ENCODE measurements at regions not wholly inside any gene's neighbourhood (a gene's known extent, or its start where the extent isn't known, plus 50 kb on each side); places are given as distances from the start of the nearest gene placed in this dataset.
"Not testable (repeated sequence)": the region's sequence is repeated elsewhere in the genome, so short reads cannot be mapped to it uniquely, and the experiment has no call there.

DNA sequence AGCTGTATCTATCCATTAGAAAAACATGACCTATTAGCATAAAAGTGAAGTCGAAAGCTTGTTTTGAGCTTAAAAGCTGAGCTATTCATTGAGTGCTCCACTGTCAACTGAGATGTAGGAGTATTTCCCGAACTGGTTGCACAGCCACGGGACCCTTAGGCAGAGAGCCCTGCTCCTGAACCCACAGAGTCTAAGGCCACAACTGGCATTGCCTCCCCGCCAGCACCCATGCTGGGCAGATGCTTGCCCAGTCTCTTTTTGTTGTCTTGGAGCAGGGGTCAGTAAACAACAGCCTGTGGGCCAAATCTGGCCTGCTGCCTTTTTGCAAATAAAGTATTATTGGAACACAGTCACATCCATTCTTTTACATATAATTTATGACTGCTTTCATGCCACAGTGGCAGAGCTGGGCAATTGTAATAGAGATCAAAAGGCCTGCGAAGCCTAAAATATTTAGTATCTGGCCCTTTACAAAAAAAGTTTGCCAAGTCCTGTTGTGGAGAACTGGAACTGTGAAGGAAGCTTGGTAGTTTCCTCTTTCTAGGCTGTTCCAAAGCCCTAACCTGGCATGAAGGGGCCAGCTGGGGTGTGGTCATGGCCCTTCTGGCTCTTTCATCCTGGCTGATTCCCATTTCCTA, 58.4 kb upstream of the WAPL start:
- DNase-seq (ENCODE audit: low read depth): no peak

GRCh38 chr10:86580521-86580891, 58.9 kb upstream of the WAPL start:
- no peak for DNase-seq (ENCODE audit: low read depth)

DNA sequence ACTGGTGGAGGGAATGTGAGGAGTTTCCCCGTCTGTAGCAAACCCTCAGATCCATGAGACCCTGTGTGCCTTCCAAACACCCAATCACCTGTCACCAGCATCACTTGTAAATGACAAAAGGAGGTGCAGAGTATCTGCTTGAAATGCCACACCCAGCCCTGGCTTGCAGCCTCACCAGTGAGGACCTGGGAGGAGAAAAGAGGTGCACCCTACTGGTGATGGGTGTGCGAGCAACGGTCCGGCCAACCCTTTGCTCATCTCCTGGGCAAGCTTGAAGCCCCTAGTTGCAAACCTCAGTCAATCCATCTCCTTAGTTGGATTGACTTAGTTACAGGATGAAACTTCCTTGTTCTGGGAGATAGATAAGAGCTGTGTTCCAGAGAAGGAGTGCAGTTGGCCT, 62.4 kb upstream of the WAPL start:
- no peak for DNase-seq (ENCODE audit: low read depth)

DNA sequence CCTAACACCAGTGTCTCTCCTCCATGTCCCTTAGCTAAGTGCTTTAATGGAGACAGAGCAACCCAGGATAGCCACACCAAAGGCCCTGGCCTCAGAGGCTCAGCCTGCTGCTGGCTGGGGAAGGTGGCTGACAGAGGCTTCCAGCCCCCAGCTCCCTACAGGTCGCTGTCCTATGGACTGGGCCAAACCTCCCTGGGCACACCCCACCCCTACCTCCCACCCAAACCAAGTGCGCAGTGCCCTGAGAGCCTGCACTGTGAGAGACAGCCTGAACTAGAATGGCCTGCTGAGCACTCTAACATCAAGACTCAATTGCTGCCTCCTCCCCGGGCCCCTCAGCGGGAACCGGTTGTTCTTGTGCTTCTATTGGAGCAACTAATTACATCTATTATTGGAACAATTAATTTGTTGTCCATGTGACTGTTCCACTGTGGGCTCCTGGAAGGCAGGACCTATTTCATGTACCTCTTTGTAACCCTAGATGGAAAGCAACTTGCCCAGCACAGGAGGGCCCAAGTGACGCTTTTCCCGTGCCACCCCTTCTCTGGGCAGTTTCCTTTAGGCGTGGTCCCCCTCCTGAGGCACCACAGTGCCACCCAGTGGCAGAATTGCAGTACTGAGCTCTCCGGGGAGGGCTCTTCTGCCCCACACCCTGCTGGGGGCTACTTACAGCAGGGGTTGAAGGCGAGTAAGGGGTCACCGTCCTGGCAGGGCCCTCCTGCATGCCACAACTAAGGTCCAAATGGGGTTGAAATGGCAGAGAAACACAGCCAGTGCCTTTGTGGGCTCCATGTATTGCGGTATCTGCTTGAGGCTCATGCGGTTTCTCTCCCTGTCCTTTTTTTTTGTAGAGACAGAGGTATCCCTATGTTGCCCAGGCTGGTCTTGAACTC, 63.7 kb upstream of the WAPL start:
- DNase-seq (ENCODE audit: low read depth): peak; percentile 33

DNA sequence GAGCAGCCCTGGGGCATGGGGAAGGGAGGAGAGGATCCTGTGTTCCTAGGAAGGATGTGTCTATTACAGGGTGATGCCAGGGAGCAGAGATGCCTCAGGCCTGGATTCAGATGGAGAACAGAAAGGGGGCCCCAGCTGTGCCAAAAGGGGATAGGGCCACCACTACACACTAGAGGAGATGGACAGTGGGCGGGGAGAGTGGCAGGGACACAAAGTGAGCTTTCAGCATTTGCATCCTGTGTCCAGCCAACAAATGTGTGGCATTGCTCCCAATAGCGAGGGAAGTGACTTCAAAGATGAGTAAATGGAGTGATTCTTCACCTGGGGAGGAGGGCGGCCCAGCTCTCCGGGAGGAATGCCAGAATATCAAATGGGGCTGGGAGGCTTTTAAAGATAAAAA, 64.9 kb upstream of the WAPL start:
- DNase-seq (ENCODE audit: low read depth): no peak

- DNase-seq (ENCODE audit: low read depth): not testable (repeated sequence)
Observed at GRCh38 chr10:86588781-86589180, 65.6 kb upstream of the OPN4 start.

DNA sequence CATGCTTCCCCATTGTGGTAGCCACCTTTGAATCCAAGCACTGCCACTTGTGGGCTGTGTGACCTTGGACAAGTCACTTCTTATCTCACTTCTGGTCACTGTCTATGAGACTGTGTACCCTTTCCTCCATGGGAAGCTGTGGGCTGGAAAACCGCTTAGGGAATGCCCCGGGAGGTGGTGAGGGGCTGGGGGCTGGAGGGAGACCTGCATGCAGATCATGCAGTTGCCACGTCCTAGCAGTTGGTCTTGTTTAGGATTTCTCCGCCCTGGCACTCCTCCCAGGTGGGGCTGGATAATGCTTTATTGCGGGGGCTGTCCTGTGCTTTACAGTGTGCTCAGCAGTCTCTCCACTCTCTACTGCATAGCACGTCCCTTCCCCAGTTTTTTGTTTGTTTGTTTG, 62.9 kb upstream of the OPN4 start:
- DNase-seq (ENCODE audit: low read depth): no peak

DNA sequence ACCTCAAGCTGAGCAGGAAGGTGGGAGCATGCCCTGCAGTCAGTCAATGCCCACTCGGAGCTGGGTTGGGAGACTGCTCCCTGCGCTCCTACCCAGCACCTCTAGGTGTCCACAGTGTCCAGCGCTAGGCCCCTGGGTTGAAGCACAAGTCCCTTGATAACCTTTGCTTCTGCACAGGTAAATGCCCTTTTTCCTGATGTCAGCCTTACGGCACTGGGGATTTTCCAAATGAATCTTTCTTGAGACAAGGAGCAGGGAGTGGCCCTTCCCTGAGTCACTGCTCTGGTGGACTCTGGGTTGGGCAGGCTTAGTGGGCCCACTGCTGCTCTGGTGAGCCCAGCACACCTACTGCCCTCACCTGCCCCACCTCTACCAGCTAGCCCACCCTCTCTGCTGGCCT, 61.9 kb upstream of the OPN4 start:
- DNase-seq (ENCODE audit: low read depth): no peak

DNA sequence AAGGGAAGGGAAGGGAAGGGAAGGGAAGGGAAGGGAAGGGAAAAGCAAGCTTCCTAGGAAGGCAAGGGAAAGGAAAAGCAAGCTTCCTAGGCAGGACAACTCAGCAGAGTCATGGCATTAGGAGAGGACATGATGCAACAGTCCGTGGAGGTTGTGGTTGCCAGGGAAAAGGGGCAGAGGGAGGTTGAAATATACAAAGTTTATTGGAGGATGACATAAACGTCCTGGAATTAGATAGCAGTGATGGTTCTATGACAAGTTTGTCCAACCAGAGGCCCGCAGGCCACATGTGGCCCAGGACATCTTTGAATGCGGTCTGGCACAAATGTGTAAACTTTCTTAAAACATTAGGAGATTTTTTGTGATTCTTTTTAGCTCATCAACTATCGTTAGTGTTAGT, 59.8 kb upstream of the OPN4 start:
- DNase-seq (ENCODE audit: low read depth): no peak

DNA sequence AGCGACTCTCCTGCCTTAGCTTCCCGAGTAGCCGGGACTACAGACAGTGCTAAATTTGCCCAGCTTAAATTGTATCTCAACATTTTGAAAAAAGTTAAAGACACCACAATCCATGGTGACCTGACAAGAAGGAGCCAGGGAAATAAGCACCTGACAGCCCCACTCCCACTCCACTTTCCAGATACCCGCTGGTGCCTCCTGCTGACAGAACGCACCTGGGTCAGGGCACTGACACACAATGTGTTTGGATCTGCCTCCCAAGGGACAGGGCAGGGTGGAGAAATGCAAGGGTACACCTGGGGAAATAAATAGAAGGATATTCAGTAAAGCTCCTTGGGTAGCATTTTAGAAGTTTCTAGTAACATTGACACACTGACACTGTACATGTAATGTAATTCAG, 58.9 kb upstream of the OPN4 start:
- DNase-seq (ENCODE audit: low read depth): no peak

GRCh38 chr10:86596266-86596665, 58.1 kb upstream of the OPN4 start:
- no peak for DNase-seq (ENCODE audit: low read depth)

DNA sequence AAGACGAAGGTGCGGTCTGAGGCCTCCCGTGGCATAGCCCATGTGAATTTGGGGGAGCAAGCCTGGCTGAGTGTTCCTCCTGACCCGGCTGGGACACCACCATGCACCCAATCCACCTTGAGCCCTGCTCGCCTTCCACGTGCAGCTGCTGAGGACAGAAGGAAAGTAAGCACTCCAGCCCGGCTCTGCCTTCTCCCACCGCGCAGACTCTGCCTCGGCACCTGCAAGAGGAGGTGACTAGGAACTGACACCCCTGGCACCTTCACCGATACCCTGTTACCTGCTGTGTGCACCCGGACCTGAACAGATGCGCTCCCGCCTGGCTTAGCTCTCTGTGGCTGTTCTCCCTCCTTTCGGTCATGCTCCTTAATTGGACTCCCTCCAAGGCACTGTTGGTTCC, 57.0 kb upstream of the OPN4 start:
- DNase-seq (ENCODE audit: low read depth): no peak

DNA sequence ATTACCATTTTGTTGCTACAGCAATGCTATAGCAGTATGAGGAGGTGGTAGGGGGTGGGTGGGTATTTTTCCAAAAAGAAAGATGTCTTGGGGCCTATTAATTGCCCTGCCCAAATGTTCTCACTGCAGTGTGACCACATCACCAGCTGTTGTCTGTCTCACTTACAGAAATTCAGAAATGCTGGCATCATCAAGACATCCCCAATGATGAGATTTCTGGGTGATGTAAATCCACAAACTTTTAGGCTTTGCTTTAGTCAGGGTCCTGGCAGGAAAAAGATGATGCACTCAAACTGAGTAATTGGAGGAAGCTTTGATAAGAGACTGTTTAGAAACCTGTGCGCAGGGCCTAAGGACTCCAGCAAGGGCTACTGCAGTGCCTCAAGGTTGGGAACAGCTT, 56.2 kb upstream of the OPN4 start:
- no peak for DNase-seq (ENCODE audit: low read depth)

DNA sequence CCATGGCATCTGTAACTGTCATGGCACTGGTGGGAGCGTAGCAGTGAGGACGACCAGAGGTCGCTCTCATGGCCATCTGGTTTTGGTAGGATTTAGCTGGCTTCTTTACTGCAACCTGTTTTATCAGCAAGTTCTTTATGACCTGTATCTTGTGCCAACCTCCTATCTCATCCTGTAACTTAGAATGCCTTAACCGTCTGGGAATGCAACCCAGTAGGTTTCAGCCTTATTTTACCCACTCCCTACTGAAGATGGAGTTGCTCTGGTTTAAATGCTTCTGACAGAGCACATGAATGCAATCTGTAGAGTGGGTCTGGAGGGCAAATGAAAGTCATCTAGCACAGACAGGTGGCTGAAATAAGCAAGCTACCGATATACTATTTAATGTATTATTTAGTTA, 55.3 kb upstream of the OPN4 start:
- no peak for DNase-seq (ENCODE audit: low read depth)

DNA sequence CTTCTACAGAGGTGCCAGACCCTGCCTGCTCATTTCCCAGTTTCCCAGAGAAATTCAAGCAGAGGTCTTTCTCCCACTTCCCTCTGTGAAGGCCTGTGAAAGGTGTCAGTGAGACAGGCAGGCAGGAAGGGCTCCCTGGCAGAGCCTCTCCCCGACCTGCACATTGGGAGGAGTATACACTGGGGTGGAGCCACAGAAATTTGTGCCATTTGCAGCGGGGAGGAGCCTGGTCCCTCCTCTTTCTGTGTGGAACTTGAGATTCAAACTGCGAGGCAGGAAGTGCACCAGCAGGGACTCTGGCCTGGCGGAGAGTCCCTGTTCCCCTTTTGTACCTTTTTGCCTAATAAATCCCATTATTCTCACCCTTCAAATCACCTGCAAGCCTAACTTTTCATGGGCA, 54.6 kb upstream of the OPN4 start:
- no peak for DNase-seq (ENCODE audit: low read depth)

DNA sequence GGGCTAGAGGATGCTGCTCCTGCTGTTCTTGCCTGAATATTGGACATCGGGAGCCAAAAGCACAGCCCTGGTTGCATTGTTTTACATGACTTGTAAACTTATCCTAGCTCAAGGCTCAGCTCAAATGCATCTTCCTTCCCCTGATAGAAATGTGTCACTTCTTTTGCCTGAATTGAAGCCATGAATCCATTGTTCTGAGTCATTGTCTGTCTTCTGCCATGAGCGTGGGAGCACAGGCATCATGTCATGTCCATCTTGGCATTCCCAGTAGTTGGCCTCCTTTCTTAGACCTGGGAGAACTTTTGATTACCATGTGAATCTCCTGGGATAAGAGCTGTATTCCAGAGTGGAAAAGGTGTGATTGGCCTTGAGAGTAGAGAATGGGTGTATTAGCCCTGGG, 54.1 kb upstream of the OPN4 start:
- DNase-seq (ENCODE audit: low read depth): no peak

DNA sequence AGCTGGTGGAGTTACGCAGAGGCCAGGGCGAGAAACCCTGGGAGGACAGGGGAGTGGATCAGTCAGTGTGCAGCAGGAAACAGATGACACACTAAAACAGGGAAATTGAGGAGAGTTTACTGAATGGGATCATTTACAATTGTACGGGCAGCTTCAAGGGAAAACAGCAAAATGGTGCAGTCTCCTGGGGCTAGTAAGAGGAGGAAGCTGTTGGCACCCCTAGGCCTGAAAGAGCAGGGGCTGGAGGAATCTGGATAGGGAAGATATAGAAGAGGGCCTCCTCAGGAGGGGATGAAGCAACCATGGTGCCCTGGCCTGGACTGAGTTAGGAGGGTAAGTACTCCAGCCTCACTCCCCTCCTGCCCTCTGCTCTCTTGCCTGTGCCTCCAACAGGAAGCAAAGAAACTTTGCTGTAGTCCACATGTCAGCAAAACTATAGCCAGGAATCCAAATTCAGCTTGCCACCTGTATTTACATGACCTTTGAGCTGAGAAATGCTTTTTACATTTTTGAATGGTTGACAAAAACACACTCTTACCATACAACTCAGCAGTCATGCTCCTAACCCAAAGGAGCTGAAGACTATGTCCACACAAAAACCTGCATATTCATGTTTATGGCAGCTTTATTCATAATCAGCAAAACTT, 52.3 kb upstream of the OPN4 start:
- DNase-seq (ENCODE audit: low read depth): no peak

- DNase-seq (ENCODE audit: low read depth): no peak
Observed at GRCh38 chr10:86603256-86603655, 51.1 kb upstream of the OPN4 start.
